HG02973 (cell line): ENCODE measurements at regions not wholly inside any gene's neighbourhood (a gene's known extent, or its start where the extent isn't known, plus 50 kb on each side); places are given as distances from the start of the nearest gene placed in this dataset.
"Not testable (repeated sequence)": the region's sequence is repeated elsewhere in the genome, so short reads cannot be mapped to it uniquely, and the experiment has no call there.

Experiments used
- ATAC-seq: cut with Tn5 transposase; IDR thresholded peaks from one replicate; pipeline ENCODE4 v1.9.1; 2021; ENCODE audit warnings: moderate library complexity; ENCODE audit not compliant: unreplicated experiment

DNA sequence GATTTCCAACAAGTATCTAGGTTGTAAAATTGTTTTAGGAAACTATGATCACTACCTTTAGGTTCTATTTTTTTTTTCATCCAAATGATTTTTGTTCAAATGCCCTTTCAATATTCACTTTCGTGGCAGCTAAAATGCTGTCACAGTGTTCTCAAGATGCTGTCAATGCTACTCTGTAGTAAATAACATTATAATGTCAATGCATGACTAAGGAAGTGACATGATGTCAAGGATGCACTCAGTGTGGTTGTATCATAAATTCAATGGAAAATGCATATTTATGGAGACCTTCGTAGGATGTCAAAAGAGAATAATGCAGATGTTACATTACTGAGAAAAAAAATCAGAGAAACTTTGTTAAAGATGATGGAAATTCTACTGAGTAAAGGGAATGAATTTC, 673.8 kb downstream of the ANKRD7 start:
- ATAC-seq: no peak

DNA sequence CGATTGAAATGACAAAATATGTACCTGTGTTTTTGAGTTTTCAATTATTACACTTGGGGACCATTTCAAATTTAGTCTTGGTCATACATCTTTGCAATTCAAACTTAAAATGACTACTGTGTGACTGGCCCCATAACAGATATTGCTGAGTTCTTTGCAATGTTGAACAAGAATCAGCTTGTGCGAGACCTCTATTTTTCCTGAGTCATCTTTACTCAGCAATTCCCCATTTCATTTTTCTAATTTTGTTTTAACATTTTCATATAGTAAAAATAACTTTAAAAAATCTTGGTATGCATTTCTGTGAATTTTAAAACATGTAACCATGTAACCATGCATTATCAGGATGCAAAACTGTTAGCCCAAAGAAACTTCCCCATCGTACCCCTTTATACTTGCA, 678.1 kb downstream of the ANKRD7 start:
- no peak for ATAC-seq

DNA sequence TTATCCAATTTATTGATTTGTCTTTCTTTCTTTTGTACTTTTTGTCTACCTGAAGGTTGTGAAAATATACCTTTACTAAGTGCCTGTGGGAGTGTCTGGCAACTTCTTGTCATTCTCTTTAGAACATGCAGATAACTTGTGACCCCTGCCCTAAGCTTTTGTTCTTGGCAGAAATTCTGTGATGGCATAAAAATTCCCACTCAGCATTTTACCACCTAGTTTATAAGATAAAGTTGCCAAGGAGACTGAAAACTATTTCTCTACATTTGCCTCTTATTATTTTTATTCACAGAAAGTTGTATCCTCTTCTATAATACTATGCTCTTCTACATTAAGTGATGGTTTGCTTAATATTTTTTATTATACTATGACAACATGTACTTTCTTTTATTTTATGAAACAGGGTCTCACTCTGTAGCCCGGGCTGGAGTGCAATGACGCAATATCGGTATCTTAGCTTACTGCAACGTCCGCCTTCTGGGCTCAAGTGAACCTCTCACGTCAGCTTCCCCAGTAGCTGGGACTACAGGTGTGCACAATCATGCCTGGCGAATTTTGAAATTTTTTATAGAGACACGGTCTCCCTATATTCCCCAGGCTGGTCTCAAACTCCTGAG, 683.5 kb downstream of the ANKRD7 start:
- ATAC-seq: no peak

DNA sequence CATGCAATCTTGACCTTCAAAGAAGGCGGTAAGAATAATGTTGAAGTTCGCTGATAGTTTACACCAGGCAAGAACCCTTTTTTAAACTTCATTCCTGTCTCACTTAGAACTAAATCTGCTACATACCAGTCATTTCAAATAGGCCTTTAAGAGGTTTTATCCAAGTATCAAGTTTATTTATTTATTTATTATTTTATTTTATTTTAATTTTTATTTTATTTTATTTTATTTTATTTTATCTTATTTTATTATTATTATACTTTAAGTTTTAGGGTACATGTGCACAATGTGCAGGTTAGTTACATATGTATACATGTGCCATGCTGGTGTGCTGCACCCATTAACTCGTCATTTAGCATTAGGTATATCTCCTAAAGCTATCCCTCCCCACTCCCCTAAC, 691.6 kb downstream of the ANKRD7 start:
- not testable (repeated sequence) for ATAC-seq

DNA sequence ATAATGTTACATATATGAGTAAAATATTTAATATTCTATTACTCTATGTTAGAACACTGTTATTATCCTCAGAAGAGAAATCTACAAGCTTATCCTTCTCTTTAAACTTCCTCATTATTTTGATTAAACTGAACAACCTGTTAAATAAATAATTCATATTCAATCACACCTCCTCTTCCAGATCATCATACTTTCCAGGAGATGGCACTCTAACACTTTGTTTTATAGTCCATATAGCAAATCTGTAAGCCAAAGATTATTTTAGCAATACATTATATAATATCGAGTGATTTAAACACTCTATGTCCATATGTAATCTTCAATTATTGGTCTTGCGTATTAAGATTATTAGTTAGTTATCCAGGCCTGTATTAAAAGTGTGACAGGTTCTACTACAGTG, 694.1 kb downstream of the ANKRD7 start:
- ATAC-seq: no peak

DNA sequence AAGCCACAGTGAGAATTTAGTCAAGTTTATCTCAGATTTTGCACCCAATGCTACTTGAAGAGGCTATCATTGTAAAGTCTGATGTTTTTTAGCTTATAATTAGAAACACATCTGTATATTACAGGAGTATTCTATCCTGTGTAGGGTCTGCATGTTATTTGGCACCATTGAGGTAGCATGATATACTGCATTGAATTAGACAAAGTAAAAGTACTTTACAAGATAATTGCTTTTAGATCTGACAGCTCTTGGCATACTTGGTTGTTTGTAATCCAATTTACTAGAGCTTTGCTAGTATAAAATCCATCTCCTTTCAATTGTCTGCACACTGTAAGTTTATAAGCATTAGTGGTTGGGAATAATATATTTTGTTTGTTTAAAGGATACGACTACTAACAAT, 714.3 kb downstream of the ANKRD7 start:
- no peak for ATAC-seq

DNA sequence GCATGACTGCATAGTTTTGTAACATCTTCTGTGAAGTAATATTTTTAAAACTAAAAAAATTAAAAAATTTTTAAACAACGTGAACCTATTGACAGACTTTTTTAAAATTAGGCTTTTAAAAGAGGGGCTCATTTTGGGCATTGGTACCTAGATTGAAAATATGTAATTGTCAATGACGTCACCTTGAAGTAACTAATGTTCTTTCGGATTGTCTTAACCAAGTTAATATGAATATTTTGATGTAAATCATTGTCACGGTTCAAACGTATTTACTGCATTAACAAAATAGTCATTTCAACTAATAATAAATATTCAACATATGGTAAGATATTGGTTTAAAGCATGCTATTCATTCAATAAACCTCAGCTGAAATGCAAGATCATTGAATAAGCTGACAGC, 719.8 kb downstream of the ANKRD7 start:
- no peak for ATAC-seq

DNA sequence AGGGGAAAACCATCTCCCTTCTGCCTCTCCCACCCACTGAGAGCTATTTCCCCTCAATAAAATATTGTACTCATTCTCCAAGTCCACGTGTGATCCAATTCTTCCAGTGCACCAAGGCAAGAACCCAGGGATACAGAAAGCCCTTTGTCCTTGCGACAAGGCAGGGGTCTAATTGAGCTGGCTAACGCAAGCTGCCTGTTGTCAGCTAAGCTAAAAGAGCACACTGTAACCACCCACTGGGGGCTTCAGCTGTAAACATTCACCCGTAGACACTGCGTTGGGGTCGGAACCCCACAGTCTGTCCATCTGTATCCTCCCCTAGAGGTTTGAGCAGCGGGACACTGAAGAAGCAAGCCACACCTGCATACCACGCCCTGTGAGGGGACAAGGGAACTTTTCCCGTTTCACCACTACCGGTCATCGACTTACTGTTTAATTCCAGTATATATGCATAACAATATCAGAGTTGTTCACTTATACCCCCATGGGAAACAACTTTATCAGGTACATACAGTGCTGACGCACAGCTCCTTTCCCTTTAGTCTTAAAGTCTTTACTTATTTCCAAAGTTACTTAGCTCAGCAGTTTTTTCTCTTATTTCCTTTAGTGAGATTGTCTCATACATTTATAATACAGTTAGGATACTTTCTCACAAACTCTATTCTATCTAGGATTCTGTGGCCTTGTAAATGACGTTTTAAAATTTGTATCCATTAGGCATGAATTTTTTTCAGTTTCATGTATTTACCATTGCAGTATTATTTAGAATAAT, 721.6 kb downstream of the ANKRD7 start:
- no peak for ATAC-seq

DNA sequence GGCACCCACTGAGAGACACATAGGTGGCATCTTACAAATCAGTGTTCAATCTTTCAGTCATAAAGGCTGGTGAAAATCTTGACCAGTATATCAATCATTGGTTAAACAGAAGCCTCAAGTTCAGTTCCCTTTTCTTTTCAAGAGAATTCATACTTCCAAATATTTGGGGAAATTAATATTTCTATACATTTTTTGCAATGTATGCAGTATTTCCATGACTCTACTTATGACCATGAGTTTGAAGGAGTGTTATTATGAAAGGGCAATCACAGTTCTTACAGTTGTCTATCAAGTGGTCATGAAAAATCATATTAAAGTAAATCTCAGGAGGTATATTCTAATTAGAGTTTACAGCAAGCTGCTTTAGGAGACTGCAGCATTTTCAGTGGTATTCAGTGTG, 724.0 kb downstream of the ANKRD7 start:
- no peak for ATAC-seq

DNA sequence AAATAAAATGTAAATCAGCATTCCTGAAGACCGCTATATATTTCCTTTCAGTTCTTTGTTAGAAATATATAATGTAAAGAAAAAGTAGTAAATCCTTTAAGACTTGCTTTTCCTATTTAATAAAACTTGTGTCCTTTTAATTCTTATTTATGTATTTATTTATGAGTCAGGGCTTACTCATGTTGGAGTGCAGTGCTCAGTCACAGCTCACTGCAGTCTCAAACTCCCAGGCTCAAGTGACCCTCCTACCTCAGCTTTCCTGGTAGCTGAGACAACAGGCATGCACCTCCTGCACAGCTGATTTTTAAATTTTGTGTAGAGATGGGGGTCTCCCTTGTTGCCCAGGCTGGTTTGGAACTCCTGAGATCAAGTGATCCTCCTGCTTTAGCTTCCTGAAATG, 724.5 kb downstream of the ANKRD7 start:
- no peak for ATAC-seq

DNA sequence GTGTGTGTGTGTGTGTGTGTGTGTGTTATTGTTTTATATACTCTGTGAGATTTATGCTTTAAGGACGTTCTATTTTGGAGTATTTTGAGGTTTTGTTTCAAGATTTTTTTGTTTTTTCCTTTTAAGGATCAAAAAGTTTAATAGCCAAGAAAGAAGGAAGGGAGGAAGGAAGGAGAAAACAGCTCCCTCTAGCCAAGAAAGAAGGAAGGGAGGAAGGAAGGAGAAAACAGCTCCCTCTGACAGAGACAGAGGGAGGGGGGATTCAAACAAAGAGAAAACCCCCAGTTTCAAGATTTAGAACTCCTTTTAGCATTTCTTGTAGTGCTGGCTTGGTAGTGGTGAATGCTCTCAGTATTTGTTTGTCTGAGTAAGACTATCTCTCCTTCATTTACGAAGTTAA, 731.8 kb downstream of the ANKRD7 start:
- ATAC-seq: not testable (repeated sequence)

DNA sequence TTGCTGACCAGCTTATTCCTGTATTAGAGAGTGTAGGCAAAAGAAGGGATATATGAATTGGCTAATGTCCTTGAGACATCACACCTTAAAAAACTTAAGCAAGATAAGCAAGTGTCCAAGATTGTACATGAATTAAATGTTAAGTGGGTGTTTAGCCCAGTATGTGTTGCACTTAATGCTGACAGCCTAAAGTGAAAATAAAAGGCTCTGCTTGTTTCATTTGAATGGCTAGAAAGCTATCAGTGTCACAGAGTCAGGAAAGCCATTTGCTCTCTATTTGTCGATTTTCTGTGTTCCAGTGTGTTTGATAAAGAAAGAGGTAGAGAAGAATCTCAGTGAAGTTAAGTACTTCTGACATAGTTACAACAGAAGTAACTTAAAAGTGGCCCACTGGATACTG, 744.9 kb downstream of the ANKRD7 start:
- no peak for ATAC-seq

DNA sequence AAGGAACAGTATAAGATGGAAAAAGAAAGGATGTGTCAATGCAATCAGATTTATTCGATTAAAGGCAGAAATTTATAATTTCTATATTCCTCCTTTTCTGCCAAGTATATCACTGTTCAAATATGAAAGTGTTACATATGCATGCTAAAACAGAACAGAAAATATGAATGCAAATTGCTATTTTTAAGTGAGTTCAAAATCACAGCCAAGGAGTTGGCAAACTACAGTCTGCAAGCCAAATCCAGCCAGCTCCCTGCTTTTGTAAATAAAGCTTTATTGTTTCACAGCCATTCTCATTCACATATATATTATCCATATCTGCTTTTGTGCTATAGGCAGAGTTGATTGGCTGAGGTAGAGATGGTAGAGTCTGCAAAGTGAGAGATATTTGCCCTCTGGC, 747.2 kb downstream of the ANKRD7 start:
- no peak for ATAC-seq

DNA sequence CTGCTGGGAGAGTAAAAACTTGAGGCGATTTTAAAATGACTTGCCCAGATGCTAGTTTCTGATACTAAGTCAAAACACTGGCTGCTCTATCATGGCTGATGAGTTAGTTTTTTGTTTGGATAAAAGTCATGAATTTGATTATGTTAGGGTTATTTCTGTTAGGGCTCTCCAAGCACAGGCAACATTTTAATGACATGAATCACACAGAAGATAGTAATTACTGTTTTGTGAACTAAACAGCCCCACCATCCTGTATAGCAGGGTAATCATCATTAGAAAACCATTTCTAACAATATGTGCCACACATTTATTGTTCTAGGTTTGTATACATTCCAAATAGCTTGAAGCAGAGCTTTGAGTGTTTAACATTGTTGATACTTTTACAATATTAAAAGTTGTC, 750.3 kb downstream of the ANKRD7 start:
- no peak for ATAC-seq

DNA sequence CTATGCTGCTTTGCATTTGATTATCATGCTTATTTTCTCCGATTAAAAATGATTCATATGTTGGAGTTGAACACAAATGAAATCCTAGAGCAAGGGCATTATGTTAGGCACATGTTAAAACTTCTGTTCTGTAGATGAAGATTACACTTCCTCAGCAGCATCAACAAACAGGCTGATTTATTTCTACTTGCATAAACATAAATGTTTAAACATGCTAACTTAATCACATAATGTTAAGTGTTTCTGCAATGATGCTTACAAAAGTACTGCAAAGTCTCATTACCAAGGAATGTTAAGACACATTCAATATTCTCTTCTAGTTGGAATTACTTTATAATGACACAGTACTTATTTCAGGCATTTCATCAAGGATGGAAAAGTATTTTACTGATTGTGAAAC, 770.8 kb downstream of the ANKRD7 start:
- ATAC-seq: no peak

DNA sequence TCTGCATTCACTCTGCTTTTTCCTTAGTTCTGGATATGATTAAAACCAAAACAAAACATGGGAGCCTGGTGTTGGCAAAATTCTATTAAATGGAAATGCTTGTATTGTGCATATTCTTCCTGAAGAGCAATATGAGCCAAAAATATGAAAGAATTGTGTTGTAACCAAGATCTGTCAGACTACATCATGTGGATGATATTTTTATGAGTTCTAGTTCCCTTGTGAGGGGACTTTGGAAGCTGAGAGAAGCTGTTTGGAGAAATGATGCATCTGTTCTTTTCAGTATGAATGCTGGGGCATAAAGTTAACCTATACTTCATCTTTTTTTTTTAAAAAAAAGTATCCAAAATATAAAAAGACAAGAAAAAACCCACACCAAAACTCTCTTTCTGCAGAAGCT, 782.7 kb downstream of the ANKRD7 start:
- ATAC-seq: no peak

DNA sequence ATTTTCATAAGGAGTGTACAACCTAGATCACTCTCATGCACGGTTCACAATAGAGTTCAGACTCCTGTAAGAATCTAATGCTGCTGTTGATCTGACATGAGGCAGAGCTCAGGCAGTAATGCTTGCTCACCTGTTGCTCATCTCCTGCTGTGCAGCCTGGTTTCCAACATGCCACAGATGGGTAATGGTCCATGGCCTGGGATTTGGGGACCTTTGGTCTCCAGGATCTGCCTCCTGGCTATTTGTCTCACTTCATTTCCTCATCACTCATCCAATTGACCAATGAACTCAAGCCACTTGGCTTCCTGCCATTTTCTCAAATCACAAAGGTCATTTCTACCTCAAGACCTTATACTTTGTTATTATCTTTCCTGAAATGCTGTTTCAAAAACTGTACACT, 786.1 kb downstream of the ANKRD7 start:
- no peak for ATAC-seq

DNA sequence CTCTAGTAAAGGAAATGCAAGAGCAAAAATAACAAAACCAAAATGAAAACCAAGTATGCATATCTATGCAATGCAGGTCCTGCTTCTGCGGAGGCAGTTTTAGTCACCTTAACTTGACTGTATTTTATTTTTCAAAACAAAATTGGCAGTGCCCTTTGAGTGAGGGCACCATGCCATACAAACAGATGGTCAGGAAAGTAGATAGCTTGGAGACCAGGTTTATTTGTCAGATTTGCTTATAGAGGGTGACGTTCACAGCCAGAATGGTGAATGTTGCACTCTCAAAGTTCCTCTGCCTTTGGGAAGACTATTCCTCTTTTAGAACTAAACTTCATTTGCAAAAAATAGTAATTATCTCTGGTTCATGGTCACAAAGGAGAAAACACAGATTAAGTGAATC, 801.9 kb downstream of the ANKRD7 start:
- ATAC-seq: no peak

DNA sequence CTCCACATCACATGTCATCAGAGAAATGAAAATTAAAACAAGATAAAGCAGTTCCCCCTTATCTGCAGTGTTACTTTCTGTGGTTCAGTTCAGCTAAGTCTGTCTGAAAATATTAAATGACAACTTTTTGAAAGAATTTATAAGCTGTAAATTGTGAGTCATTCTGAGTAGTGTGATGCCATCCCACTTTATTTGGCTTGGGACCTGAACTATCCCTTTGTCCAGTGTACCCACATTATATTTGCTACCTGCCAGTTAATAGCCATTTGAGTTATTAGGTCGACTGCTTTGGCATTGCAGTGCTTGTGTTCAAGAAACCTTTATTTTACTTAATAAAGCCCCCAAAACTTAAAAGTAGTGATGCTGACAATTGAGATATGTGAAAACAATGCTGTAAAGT, 804.2 kb downstream of the ANKRD7 start:
- ATAC-seq: no peak

DNA sequence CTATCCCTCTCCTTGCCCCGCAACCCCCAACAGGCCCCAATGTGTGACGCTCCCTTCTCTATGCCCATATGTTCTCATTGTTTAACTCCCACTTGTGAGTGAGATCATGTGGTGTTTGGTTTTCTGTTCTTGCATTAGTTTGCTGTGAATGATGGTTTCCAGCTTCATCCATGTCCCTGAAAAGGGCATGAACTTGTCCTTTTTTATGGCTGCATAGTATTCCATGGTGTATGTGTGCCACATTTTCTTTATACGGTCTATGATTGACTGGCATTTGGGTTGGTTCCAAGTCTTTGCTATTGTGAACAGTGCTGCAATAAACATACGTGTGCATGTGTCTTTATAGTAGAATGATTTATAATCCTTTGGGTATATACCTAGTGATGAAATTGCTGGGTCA, 807.6 kb downstream of the ANKRD7 start:
- not testable (repeated sequence) for ATAC-seq

DNA sequence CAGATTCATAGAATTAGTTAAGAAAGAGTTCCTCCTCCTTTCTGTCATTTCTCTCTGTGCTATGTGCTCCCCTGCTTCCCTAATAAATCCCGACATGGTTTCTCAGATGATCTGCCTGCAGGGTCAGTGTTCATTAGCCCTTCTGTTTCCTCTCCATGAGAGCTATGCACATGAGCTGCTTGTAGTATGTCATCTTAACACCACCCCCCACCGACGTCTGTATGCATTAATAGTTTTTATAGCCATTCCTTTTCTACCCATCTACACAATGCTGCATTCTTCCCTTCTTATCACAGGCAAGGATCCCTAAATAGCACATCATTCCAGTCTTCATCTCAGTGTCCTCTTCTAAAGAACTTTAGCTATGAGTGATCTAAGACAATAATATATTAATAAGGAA, 809.1 kb downstream of the ANKRD7 start:
- no peak for ATAC-seq

DNA sequence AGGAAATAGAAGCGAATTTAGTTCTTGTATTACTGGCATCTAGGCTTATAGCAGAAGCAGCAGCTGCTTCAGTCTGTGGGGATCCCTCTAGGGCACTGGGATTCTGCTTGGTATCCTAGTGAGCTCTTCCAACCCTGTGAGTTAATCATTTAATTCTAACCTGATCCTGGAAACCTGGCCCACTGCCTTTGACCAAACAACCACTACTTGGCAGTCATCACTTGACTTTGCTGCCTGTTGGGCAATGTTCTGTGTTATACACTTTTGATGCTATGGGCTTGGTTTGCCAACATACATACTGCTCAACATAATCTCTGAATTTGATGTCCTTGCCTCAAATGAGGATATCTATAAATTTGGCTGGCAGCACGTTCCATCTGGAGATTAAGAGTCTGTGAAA, 813.4 kb downstream of the ANKRD7 start:
- no peak for ATAC-seq

DNA sequence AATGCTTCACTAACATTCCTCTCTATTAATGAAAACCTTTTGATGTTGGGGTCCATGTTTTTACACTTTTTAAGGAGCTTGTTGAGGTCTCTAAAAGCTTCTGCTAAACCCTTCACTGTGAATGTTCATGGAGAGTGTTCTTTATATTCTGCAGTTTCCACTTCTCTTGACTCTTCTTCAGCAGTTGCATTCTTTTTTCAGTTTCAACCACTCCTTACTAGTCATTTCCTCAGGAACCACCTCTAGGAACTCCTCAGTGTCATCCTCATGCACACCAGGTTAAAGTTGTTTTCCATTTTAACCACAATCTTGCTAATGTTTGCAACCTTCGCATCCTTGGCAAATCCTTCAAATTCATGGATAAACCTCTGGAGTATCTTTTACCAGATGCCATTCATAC, 821.6 kb downstream of the ANKRD7 start:
- no peak for ATAC-seq
